B cell (primary cell): ENCODE measurements at regions not wholly inside any gene's neighbourhood (a gene's known extent, or its start where the extent isn't known, plus 50 kb on each side); places are given as distances from the start of the nearest gene placed in this dataset.

Experiments
- ATAC-seq: fragments of 200-7000 bp; cut with Tn5 transposase; one replicate; pipeline ENCODE4 v1.10.0; 2021; ENCODE audit warnings: low read depth, mild to moderate bottlenecking, moderate number of reproducible peaks, moderate library complexity
- CTCF ChIA-PET: fragments of 350-600 bp; sonication (Branson Sonifier 250); formaldehyde crosslinking; loops from one replicate; lab custom pipeline; 2021; ENCODE audit warnings: antibody characterized with exemption, inconsistent platforms; lab: Charles Lee
- POLR2A ChIA-PET: fragments of 350-600 bp; sonication (Branson Sonifier 250); formaldehyde crosslinking; loops from one replicate; lab custom pipeline; 2021; ENCODE audit warnings: antibody characterized with exemption; lab: Charles Lee
- DNase-seq: peaks from one replicate; pipeline ENCODE4 v3.0.0; 2013
- H2AFZ ChIP-seq: 2 replicates; pipeline ENCODE4 v1.6.1; 2012; ENCODE audit warnings: mild to moderate bottlenecking, low read depth, low read length; ENCODE audit not compliant: insufficient read depth, poor library complexity, severe bottlenecking
- H3K27ac ChIP-seq, 2 donors: 1 replicate in 1 of 2; 2 replicates in 1 of 2; pipeline ENCODE4 v1.5.1; 2012 to 2013; ENCODE audit warnings: low read length in 2 of 2, mild to moderate bottlenecking in 2 of 2, moderate library complexity in 1 of 2
- H3K27me3 ChIP-seq, 4 experiments: fragments of 200-600 bp in 1 of 4; sonication (generic) in 1 of 4; replicated peaks in 1 of 4; 1 replicate in 2 of 4; 2 replicates in 2 of 4; pipeline versions ENCODE4 v1.6.1 to v1.7.0; 2013 to 2016; ENCODE audit warnings: low read length in 3 of 4, mild to moderate bottlenecking in 2 of 4, mixed read lengths in 1 of 4, moderate library complexity in 1 of 4; ENCODE audit not compliant: insufficient read depth in 4 of 4, control insufficient read depth in 3 of 4; ENCODE audit errors: control extremely low read depth in 1 of 4
- H3K36me3 ChIP-seq, 2 experiments: replicated peaks in 1 of 2; 1 replicate in 1 of 2; 2 replicates in 1 of 2; pipeline versions ENCODE4 v1.6.1 to v1.7.1; 2013; ENCODE audit warnings: low read length in 1 of 2; ENCODE audit not compliant: insufficient read depth in 2 of 2, control insufficient read depth in 1 of 2; ENCODE audit errors: control extremely low read depth in 1 of 2, extremely low read depth in 1 of 2
- H3K4me1 ChIP-seq, 2 donors: fragments of 200-600 bp in 1 of 2; sonication (generic) in 1 of 2; 1 replicate in 1 of 2; 2 replicates in 1 of 2; pipeline versions ENCODE4 v1.5.1 to v1.6.1; 2013 to 2017; ENCODE audit warnings: low read length in 2 of 2; ENCODE audit not compliant: control insufficient read depth in 2 of 2, insufficient read depth in 2 of 2
- H3K4me2 ChIP-seq: replicated peaks from 2 replicates; pipeline ENCODE3; 2012; ENCODE audit warnings: mild to moderate bottlenecking, low read depth, low read length; ENCODE audit not compliant: poor library complexity, severe bottlenecking
- H3K4me3 ChIP-seq, 5 experiments: fragments of 200-600 bp in 1 of 5; sonication (generic) in 1 of 5; 1 replicate in 3 of 5; 2 replicates in 2 of 5; pipeline versions ENCODE4 v1.5.1 to v1.7.0; 2011 to 2016; ENCODE audit warnings: low read length in 4 of 5, mild to moderate bottlenecking in 4 of 5, low read depth in 2 of 5, control low read depth in 1 of 5, moderate library complexity in 1 of 5; ENCODE audit not compliant: insufficient read depth in 1 of 5; ENCODE audit errors: control extremely low read depth in 1 of 5, extremely low read depth in 1 of 5
- H3K79me2 ChIP-seq: fragments of 200-600 bp; sonication (generic); one replicate; pipeline ENCODE4 v1.6.0; 2016; ENCODE audit warnings: low read length; ENCODE audit not compliant: control insufficient read depth, insufficient read depth
- H3K9ac ChIP-seq: fragments of 200-600 bp; sonication (generic); 2 replicates; pipeline ENCODE4 v1.6.1; 2017; ENCODE audit warnings: mild to moderate bottlenecking, low read length, moderate library complexity
- H3K9me3 ChIP-seq, 3 donors: one replicate each; pipeline versions ENCODE4 v1.6.1 to v1.7.1; 2013; ENCODE audit warnings: low read length in 2 of 3; ENCODE audit not compliant: control insufficient read depth in 2 of 3, insufficient read depth in 1 of 3; ENCODE audit errors: control extremely low read depth in 1 of 3
- H4K20me1 ChIP-seq: 2 replicates; pipeline ENCODE4 v1.6.0; 2012; ENCODE audit warnings: mild to moderate bottlenecking, low read length; ENCODE audit not compliant: insufficient read depth, control insufficient read depth, poor library complexity, severe bottlenecking
- H3K27ac Mint-ChIP-seq: one replicate; pipeline ENCODE4 v1.8.0; 2021; ENCODE audit warnings: mixed read lengths
- H3K27me3 Mint-ChIP-seq: one replicate; pipeline ENCODE4 v1.8.0; 2021; ENCODE audit warnings: mixed read lengths
- H3K4me1 Mint-ChIP-seq: one replicate; pipeline ENCODE4 v1.8.0; 2021; ENCODE audit warnings: mixed read lengths
- H3K4me3 Mint-ChIP-seq: one replicate; pipeline ENCODE4 v1.8.0; 2021; ENCODE audit warnings: mixed read lengths
- H3K9me3 Mint-ChIP-seq: one replicate; pipeline ENCODE4 v1.8.0; 2022; ENCODE audit warnings: mixed read lengths; ENCODE audit not compliant: insufficient read depth
- EZH2 ChIP-seq: IDR thresholded peaks from 2 replicates; pipeline ENCODE4 v1.6.1; 2012; ENCODE audit warnings: borderline replicate concordance, low read depth, mild to moderate bottlenecking, moderate library complexity, low read length; ENCODE audit not compliant: insufficient read depth, poor library complexity, severe bottlenecking
- WGBS: methylation state at CpG from one replicate; pipeline ENCODE4 v1.1.5; 2013; ENCODE audit warnings: missing lambda C conversion rate; ENCODE audit not compliant: insufficient coverage; 5-methylcytosine and 5-hydroxymethylcytosine counted together
- intact Hi-C: fragments of 100-400 bp; cut with micrococcal nuclease; formaldehyde crosslinking; loops from one replicate; pipeline ENCODE4 v1.10.0; 2022
- TF ChIP-seq, protein P1 (sequence below): fragments of 200-600 bp; IDR thresholded peaks from one replicate; pipeline ENCODE4 v1.8.0; 2022; ENCODE audit warnings: antibody characterized with exemption, mild to moderate bottlenecking

DNA sequence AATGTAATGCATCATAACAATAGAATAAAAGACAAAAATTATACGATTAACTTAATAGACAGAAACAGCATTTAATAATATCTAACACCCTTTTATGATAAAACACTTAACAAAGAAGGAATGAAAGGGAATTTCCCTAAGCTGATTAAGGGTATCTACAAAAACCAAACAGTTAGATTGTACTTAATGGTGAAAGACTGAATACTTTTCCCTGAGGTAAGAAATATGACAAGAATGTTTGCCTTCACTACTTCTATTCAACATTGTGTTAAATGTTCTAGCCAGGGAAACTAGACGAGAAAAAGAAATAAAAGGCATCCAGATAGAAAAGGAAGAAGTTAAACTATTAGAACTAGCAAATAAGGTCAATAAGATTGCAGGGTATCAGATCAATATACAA, 276.9 kb downstream of the BAMBI start:
- TF ChIP-seq, protein P1, sequence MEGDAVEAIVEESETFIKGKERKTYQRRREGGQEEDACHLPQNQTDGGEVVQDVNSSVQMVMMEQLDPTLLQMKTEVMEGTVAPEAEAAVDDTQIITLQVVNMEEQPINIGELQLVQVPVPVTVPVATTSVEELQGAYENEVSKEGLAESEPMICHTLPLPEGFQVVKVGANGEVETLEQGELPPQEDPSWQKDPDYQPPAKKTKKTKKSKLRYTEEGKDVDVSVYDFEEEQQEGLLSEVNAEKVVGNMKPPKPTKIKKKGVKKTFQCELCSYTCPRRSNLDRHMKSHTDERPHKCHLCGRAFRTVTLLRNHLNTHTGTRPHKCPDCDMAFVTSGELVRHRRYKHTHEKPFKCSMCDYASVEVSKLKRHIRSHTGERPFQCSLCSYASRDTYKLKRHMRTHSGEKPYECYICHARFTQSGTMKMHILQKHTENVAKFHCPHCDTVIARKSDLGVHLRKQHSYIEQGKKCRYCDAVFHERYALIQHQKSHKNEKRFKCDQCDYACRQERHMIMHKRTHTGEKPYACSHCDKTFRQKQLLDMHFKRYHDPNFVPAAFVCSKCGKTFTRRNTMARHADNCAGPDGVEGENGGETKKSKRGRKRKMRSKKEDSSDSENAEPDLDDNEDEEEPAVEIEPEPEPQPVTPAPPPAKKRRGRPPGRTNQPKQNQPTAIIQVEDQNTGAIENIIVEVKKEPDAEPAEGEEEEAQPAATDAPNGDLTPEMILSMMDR: no peak
- no peak for TF ChIP-seq EZH2
- H4K20me1 ChIP-seq: no peaks in the 10 kb centered on the region
- H3K9ac ChIP-seq: no peak overlapping the region
- WGBS: no CpG with 5 or more reads among the region's 2 CpGs
- intact Hi-C loops: no loop called here
- H3K4me3 ChIP-seq: no peak overlapping the region
- H3K27ac Mint-ChIP-seq: no peak overlapping the region
- no peaks in the 10 kb centered on the region for H3K9me3 ChIP-seq
- H3K27me3 Mint-ChIP-seq: peaks cover 16% of the 10 kb centered on the region
- peaks cover 0 to 4% (median 0%) of the 10 kb centered on the region in 4 experiments for H3K27me3 ChIP-seq
- no peak for DNase-seq
- no peaks in the 10 kb centered on the region for H3K4me1 ChIP-seq
- no peak overlapping the region for H2AFZ ChIP-seq
- peaks cover 10% of the 10 kb centered on the region for H3K9me3 Mint-ChIP-seq
- CTCF ChIA-PET: no interaction called here
- no peak overlapping the region for H3K4me3 Mint-ChIP-seq
- no peaks in the 10 kb centered on the region for H3K4me1 Mint-ChIP-seq
- no peaks in the 10 kb centered on the region for H3K79me2 ChIP-seq
- no peaks in the 10 kb centered on the region for H3K36me3 ChIP-seq
- H3K4me2 ChIP-seq: no peak overlapping the region
- H3K27ac ChIP-seq: no peak overlapping the region
- POLR2A ChIA-PET: no interaction called here
- no peak for ATAC-seq

DNA sequence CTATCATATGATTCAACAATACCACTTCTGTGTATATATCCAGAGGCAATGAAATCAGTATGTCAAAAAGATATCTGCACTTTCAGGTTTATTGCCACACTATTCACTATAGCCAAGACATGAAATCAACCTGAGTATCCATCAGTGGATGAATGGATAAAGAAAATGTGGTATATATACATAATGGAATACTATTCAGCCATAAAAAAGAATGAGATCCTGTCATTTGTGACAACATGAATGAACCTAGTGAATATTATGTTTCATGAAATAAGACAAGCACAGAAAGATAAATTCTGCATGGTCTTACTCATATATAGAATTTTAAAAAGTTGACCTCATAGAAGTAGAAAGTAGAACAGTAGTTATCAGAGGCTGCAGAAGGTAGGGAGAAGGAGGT, 281.1 kb downstream of the BAMBI start:
- peaks cover 10% of the 10 kb centered on the region for H3K9me3 Mint-ChIP-seq
- Histone ChIP-seq H2AFZ (no peak overlapping the region), H3K4me3 (no peak overlapping the region), H3K79me2 (no peaks in the 10 kb centered on the region), H3K9me3 (no peaks in the 10 kb centered on the region), H3K27ac (no peak overlapping the region), H3K27me3 (no peaks in the 10 kb centered on the region), H3K9ac (no peak overlapping the region), H3K4me1 (no peaks in the 10 kb centered on the region), H3K4me2 (no peak overlapping the region), H3K36me3 (no peaks in the 10 kb centered on the region), H4K20me1 (no peaks in the 10 kb centered on the region)
- intact Hi-C loops: no loop called here
- no peak overlapping the region for H3K4me3 Mint-ChIP-seq
- H3K27ac Mint-ChIP-seq: no peak overlapping the region
- H3K4me1 Mint-ChIP-seq: no peaks in the 10 kb centered on the region
- no peak for TF ChIP-seq EZH2
- TF ChIP-seq, protein P1: no peak
- ChIA-PET CTCF (no interaction called here), POLR2A (no interaction called here)
- DNase-seq (no peak), ATAC-seq (no peak)
- no peaks in the 10 kb centered on the region for H3K27me3 Mint-ChIP-seq
